IPS DF 4.7 (cell line): ENCODE measurements at regions not wholly inside any gene's neighbourhood (a gene's known extent, or its start where the extent isn't known, plus 50 kb on each side); places are given as distances from the start of the nearest gene placed in this dataset.

ENCODE experiments used
- DNase-seq: peaks from one replicate; pipeline ENCODE4 v3.0.0-alpha.2; 2013; ENCODE audit warnings: low spot score; ENCODE audit errors: extremely low read depth

- DNase-seq: no peak
These were observed 1311.5 kb upstream of the CDH6 start for GRCh38 chr5:29882036-29882435.

DNA sequence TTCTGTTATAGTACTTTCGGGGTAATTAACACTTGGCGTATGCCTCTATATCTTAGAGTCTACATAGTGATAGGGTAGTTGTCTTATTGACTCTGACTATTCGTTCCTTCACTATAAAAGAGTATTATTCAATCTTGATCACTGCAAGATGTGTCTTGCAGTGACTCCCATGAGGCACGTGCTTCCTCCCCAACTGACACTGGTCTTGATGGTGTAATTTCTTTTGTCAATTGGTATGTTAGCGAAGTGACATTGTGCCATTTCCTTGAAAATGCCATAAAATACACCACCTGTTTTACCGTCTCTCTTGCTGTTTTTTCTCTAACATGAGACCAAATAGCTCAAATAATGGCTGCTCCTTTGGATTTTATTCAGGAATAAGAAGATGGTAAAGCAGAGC, 1314.1 kb upstream of the CDH6 start:
- no peak for DNase-seq

- no peak for DNase-seq
These were observed 1314.9 kb upstream of the CDH6 start for GRCh38 chr5:29878599-29878998.

DNA sequence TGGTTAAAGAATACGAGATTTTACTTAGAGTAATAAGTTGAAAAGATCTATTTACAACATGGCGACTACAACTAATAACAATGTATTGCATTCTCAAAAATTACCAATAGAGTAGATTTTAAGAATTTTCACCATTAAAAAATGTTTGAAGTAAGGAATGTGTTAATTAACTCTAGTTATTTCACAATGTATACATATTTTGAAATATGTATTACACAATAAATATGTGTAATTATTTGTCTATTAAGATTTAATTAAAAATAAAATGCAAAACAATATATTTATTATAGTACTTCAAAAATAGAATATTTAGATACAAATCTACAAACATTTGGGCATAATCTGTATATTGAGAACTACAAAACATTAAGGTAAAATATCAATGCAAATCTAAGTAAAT, 1326.3 kb upstream of the CDH6 start:
- no peak for DNase-seq

GRCh38 chr5:29853711-29854220, 1339.7 kb upstream of the CDH6 start:
- DNase-seq: no peak

- DNase-seq: no peak
These were observed 1341.2 kb upstream of the CDH6 start for GRCh38 chr5:29852329-29852728.

GRCh38 chr5:29845206-29845605, 1348.3 kb upstream of the CDH6 start:
- DNase-seq: no peak

DNA sequence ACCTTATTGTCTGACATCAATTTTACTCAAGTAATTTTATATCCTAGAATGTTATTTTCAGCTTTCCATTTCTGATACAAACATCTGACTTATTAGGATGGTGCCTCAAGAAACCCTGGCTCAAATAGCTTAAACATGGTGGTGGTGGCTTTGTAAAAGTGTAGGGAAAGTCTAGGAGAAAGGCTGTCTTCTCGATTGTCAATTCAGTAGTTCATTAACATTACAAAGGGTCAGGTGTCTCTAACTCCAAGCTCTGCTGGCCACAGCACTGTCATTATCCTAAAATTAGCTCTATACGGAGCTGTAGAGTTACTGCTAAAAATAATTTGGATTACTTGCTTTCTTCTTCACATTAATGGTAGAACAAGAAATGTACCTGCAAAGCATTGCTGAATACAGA, 1360.1 kb upstream of the CDH6 start:
- no peak for DNase-seq

DNA sequence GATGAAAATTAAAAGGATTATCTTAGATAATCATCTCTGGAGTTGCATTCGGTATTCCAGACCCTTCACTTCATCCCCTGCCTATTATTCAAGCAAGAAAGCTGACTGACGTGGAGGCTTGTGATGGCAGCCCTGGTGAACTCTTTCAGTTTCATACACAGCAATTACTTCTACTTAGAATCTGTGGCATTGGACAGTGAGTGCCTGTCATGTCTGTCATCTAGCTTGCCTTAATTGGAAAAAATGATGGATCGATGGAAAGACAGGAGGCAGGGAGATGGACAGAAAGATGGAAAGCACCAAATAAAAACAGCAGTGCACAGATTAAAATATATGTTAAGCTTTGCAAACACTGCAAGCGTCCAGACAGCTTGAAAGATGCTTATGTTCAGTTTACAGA, 1371.0 kb upstream of the CDH6 start:
- no peak for DNase-seq

- no peak for DNase-seq
These were observed 1381.4 kb upstream of the CDH6 start for GRCh38 chr5:29811914-29812679.

- DNase-seq: no peak
These were observed 1387.7 kb upstream of the CDH6 start for GRCh38 chr5:29805804-29806203.

- DNase-seq: no peak
These were observed 1392.7 kb upstream of the CDH6 start for GRCh38 chr5:29800752-29801151.

GRCh38 chr5:29796013-29796412, 1397.5 kb upstream of the CDH6 start:
- DNase-seq: no peak

DNA sequence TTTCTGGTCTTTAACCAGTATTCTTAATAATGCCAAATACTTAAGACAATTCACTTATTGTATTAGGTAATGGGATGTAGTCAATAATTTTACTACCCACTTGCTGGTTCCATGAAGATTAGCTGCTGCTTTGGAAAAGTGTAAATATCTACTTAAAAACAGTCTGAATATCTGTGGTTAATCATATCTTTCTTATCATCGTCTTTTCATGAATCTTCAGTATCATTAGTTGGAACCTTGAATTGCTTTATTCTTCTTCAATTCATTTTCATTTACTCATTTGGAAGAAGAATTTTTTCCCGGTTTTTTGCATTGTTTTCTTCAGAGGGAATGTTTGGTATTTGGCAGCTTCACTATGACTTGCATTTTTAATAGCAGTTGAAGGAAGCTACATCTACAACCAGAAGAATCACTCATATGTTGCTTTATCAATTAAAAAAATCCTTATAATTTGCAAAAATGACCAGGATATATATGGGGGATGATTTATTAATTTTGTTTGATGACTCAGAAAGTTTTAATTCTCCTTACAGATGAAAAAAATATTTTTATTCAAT, 1398.3 kb upstream of the CDH6 start:
- no peak for DNase-seq

- no peak for DNase-seq
These were observed 1399.2 kb upstream of the CDH6 start for GRCh38 chr5:29794141-29794787.

DNA sequence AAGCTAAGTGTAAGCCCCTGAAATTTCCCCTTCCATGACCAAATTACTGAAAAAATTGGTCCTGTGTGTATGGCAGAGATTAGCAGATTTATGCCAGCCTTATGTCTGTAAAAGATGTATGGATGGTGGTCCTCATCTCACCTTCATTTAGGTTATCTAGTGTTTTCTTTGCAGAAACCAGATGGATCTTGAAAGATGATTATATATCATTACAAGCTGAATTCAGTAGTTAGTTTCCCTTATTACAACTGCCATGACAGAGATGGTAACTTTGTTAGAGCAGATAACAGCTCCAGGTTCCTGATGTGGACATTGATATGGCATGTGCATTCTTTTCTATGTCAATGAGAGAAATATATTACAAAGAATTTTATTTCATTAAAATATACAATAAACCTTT, 1403.2 kb upstream of the CDH6 start:
- no peak for DNase-seq

GRCh38 chr5:29780401-29780800, 1413.1 kb upstream of the CDH6 start:
- no peak for DNase-seq

DNA sequence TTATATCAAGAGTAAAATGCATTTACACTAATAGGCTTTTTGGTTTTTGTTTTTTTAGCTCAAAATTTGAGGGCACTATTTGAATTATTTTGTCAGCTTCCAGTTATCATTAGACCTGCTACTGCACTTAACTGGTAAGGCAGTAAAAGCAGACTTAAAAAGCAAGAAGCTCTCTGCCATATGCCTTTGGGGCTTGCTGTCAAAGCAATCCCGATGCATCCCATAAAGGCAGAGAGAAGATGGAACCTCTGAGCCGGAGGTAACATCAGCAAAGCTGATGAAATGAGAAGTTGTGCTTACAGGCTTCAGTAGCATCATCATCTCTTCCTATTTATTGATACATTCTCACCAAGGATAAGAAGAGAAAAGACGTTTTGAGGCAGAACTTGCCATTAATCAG, 1414.3 kb upstream of the CDH6 start:
- DNase-seq: no peak

DNA sequence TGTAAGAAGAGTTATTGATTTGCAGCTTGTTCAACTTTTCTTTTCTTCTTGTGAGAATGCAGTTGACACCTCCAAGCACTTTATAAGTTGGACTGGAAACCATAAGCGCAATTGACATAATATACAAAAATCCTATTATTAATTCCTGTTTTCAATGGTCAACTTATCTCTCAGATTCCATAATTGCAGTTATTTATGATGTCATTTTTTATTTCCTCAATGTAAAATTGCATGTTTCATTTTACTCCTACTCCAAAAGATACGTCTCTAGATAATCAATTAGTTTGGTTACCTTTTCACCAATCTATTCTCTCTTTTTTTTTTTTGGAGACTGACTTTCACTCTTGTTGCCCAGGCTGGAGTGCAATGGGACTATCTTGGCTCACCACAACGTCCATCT, 1416.1 kb upstream of the CDH6 start:
- DNase-seq: no peak

DNA sequence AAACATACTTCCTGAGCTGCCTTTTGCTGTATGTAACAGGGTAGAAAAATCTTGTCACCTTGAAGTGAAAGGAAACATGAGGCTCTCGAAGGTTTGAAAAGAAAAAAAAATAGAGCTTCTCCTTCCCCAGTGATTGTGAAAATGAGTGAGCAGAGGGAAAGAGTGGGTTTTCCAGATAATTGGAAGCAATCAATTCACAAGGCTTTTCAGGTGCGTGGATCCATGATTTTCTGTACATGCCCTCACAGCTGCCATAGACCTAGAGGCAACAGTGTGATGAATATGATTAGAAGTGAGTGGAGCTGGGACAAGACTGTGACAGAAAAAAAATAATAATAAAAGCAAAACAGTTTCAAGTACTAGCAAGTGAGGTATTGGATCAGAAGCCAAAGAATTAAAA, 1422.5 kb upstream of the CDH6 start:
- DNase-seq: no peak

- no peak for DNase-seq
These were observed 1424.0 kb upstream of the CDH6 start for GRCh38 chr5:29769474-29769873.

DNA sequence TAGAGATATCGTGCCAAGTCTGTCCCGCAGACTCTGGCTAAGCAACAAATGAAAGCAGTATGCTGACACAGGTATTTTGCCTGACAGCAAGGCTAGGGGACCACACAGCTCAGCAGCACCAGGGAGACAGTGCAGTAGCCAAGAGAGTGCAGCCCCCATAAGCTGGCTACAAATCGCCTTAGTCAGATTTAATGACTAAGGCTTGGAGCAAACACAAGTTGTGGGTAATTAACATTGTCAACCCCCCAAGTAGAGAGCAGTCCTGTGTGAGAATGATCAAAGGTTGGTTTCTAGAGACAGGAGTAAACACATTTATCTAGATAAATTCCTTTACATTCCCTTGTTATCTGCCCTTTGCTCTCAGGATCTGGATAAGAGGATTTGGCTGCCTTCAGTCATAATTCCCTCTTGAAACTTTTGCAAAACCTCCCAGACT, 1434.5 kb upstream of the CDH6 start:
- no peak for DNase-seq

DNA sequence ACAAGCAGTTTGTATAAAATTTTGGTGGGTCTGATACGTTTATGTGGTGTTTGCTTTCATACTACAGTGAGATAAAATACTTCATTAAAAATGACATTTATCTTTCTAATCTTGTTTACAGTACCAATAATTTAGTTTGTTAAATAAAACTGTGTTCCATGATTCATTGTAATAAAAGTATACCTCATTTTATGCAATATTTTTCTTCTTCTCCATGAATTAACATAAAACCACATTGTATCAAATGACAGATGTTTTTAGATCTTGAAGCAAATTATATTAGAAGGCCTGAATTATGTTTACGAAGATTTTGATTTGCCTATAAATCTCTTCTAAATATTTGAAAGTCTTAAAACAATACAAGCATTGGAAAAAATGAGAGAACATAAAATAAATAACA, 1443.0 kb upstream of the CDH6 start:
- DNase-seq: no peak
